ENCODE measurements at regions not wholly inside any gene's neighbourhood (a gene's known extent, or its start where the extent isn't known, plus 50 kb on each side); places are given as distances from the start of the nearest gene placed in this dataset.

- no peak for ATAC-seq
These were observed 288.0 kb downstream of the ADGB start for GRCh38 chr6:146886587-146887446.

GRCh38 chr6:146887447-146888077 is 288.8 kb downstream of the ADGB start:
- ATAC-seq: no peak

GRCh38 chr6:146889303-146889702 is 290.5 kb downstream of the ADGB start:
- ATAC-seq: no peak

- ATAC-seq: no peak
These were observed 291.4 kb downstream of the ADGB start for GRCh38 chr6:146890172-146890571.

- no peak for ATAC-seq
These were observed 292.1 kb downstream of the ADGB start for GRCh38 chr6:146890644-146891434.

GRCh38 chr6:146891615-146892265 is 293.0 kb downstream of the ADGB start:
- no peak for ATAC-seq

- no peak for ATAC-seq
These were observed 293.5 kb downstream of the ADGB start for GRCh38 chr6:146892283-146892612.

- ATAC-seq: no peak
These were observed 294.0 kb downstream of the ADGB start for GRCh38 chr6:146892613-146893401.

- ATAC-seq: no peak
These were observed 294.9 kb downstream of the ADGB start for GRCh38 chr6:146893690-146894089.

- ATAC-seq: no peak
These were observed 295.9 kb downstream of the ADGB start for GRCh38 chr6:146894624-146895023.

- no peak for ATAC-seq
These were observed 296.5 kb downstream of the ADGB start for GRCh38 chr6:146895101-146895771.

- no peak for ATAC-seq
These were observed 296.9 kb downstream of the ADGB start for GRCh38 chr6:146895772-146896061.

GRCh38 chr6:146896062-146896813 is 297.5 kb downstream of the ADGB start:
- ATAC-seq: no peak

GRCh38 chr6:146896960-146897701 is 298.4 kb downstream of the ADGB start:
- ATAC-seq: no peak

GRCh38 chr6:146898069-146898887 is 299.5 kb downstream of the ADGB start:
- no peak for ATAC-seq

- ATAC-seq: no peak
These were observed 300.1 kb downstream of the ADGB start for GRCh38 chr6:146898888-146899227.

GRCh38 chr6:146901940-146902816 is 302.0 kb upstream of the STXBP5 start:
- ATAC-seq: no peak

GRCh38 chr6:146902846-146903245 is 301.4 kb upstream of the STXBP5 start:
- no peak for ATAC-seq

GRCh38 chr6:146903451-146903850 is 300.8 kb upstream of the STXBP5 start:
- ATAC-seq: no peak

Measured in activated CD4-positive, CD25-positive, alpha-beta regulatory T cell treated with anti-CD3 and anti-CD28 coated beads, Interleukin-2, amount 50 U/mL, for 24 hours (primary cell).